NCI-H446 (cell line): ENCODE measurements at regions not wholly inside any gene's neighbourhood (a gene's known extent, or its start where the extent isn't known, plus 50 kb on each side); places are given as distances from the start of the nearest gene placed in this dataset.

Experiments used
- DNase-seq, 2 experiments: peaks; one replicate each; lab custom pipeline; 2025; lab: John Stamatoyannopoulos, UW

- no peak for DNase-seq
Measured at GRCh38 chr2:217625557-217626169, 377.1 kb downstream of the TNS1 start.

- no peak for DNase-seq
Measured at GRCh38 chr2:217623281-217623912, 379.4 kb downstream of the TNS1 start.

- DNase-seq: no peak
Measured at GRCh38 chr2:217622205-217623060, 380.4 kb downstream of the TNS1 start.

GRCh38 chr2:217621391-217621801 lies 381.4 kb downstream of the TNS1 start:
- no peak for DNase-seq

GRCh38 chr2:217618744-217619143 lies 384.1 kb downstream of the TNS1 start:
- DNase-seq: no peak

GRCh38 chr2:217617616-217618022 lies 385.2 kb downstream of the TNS1 start:
- DNase-seq: no peak

GRCh38 chr2:217616936-217617335 lies 385.9 kb downstream of the TNS1 start:
- DNase-seq: no peak

- DNase-seq: no peak
Measured at GRCh38 chr2:217615171-217615570, 387.6 kb downstream of the TNS1 start.

GRCh38 chr2:217614498-217614897 lies 388.3 kb downstream of the TNS1 start:
- DNase-seq: no peak

- DNase-seq: no peak
Measured at GRCh38 chr2:217614096-217614495, 388.7 kb downstream of the TNS1 start.

GRCh38 chr2:217612920-217613319 lies 389.9 kb downstream of the TNS1 start:
- DNase-seq: no peak

GRCh38 chr2:217612211-217612610 lies 390.6 kb downstream of the TNS1 start:
- no peak for DNase-seq

- DNase-seq: no peak
Measured at GRCh38 chr2:217611626-217612127, 391.1 kb downstream of the TNS1 start.

GRCh38 chr2:217611056-217611455 lies 391.7 kb downstream of the TNS1 start:
- DNase-seq: no peak

GRCh38 chr2:217610401-217610814 lies 392.4 kb downstream of the TNS1 start:
- no peak for DNase-seq

- no peak for DNase-seq
Measured at GRCh38 chr2:217609952-217610351, 392.8 kb downstream of the TNS1 start.

GRCh38 chr2:217606296-217606695 lies 396.5 kb downstream of the TNS1 start:
- DNase-seq: no peak

GRCh38 chr2:217604527-217605194 lies 398.1 kb downstream of the TNS1 start:
- DNase-seq: no peak

GRCh38 chr2:217601601-217602000 lies 401.2 kb downstream of the TNS1 start:
- no peak for DNase-seq

GRCh38 chr2:217599906-217600305 lies 402.9 kb downstream of the TNS1 start:
- DNase-seq: no peak

- DNase-seq: no peak
Measured at GRCh38 chr2:217597681-217598080, 405.1 kb downstream of the TNS1 start.

- no peak for DNase-seq
Measured at GRCh38 chr2:217597145-217597544, 405.6 kb downstream of the TNS1 start.
